Stimulated activated CD4-positive, alpha-beta T cell treated with anti-CD3 and anti-CD28 coated beads, TNF-alpha, amount 100 ng/mL, for 4 hours (primary cell): ENCODE measurements at regions not wholly inside any gene's neighbourhood (a gene's known extent, or its start where the extent isn't known, plus 50 kb on each side); places are given as distances from the start of the nearest gene placed in this dataset.

Experiments
- DNase-seq, 3 experiments: peaks; one replicate each; pipeline ENCODE4 v3.0.0-alpha.2; 2020; ENCODE audit warnings: low read depth in 3 of 3

- no peak for DNase-seq
These were observed 71.3 kb upstream of the TEX51 start for GRCh38 chr2:126827371-126827770.

GRCh38 chr2:126828051-126828450, 70.6 kb upstream of the TEX51 start:
- DNase-seq = no peak

- DNase-seq = no peak
These were observed 70.2 kb upstream of the TEX51 start for GRCh38 chr2:126828491-126828890.

- DNase-seq = no peak
These were observed 67.3 kb upstream of the TEX51 start for GRCh38 chr2:126831234-126832005.

- DNase-seq = no peak
These were observed 66.7 kb upstream of the TEX51 start for GRCh38 chr2:126832014-126832413.

GRCh38 chr2:126832757-126833156, 65.9 kb upstream of the TEX51 start:
- no peak for DNase-seq

GRCh38 chr2:126834006-126834659, 64.6 kb upstream of the TEX51 start:
- DNase-seq = no peak

- no peak for DNase-seq
These were observed 63.4 kb upstream of the TEX51 start for GRCh38 chr2:126835261-126835660.

- DNase-seq = no peak
These were observed 62.9 kb upstream of the TEX51 start for GRCh38 chr2:126835831-126836230.

GRCh38 chr2:126836761-126837679, 61.7 kb upstream of the TEX51 start:
- DNase-seq = no peak

- DNase-seq = no peak
These were observed 60.5 kb upstream of the TEX51 start for GRCh38 chr2:126837966-126838715.

- no peak for DNase-seq
These were observed 60.0 kb upstream of the TEX51 start for GRCh38 chr2:126838716-126838985.

- no peak for DNase-seq
These were observed 58.9 kb upstream of the TEX51 start for GRCh38 chr2:126839796-126840195.

- no peak for DNase-seq
These were observed 55.6 kb upstream of the TEX51 start for GRCh38 chr2:126843081-126843480.

- no peak for DNase-seq
These were observed 52.4 kb upstream of the TEX51 start for GRCh38 chr2:126846241-126846640.
